NCI-H187 (cell line): ENCODE measurements at regions not wholly inside any gene's neighbourhood (a gene's known extent, or its start where the extent isn't known, plus 50 kb on each side); places are given as distances from the start of the nearest gene placed in this dataset.
"Not testable (repeated sequence)": the region's sequence is repeated elsewhere in the genome, so short reads cannot be mapped to it uniquely, and the experiment has no call there.

ENCODE experiments used
- DNase-seq, 2 experiments: peaks; one replicate each; lab custom pipeline; 2025; lab: John Stamatoyannopoulos, UW

DNA sequence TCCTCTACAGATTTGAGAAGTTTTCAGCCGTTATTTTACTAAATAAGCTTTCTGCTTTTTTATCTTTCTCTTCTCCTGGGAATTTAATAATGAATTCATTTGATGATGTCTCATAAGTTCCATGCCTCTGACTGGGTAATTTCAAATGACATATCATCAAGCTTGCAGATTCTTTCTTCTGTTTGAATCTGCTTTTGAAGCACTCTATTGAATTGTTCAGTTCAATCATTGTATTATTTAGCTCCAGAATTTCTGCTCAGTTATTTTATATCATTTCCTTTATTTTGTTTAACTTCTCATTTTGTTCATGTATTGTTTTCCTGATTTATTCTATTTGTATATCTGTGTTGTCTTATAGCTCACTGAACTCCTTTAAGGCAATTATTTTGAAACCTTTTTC is 196.9 kb upstream of the CNTNAP2 start:
- DNase-seq: no peak

DNA sequence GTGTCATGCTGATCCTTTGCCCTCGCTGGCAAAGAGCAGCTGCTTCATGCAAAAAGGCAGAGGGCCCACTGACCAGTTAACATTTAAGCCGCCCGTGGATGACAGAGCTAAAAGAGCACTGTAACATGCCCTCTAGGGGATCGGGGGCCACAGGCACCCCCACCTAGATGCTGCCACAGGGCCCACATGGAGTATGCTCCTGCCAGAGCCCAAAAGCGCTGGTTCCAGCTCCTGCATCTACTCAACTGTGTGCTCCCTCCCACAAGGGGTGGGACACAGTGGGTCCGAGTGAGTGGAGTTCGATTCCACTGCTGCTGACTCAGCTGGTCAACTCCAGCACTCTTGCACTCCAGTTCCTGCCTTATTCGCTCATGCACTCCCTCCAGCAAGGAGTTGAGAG is 199.8 kb upstream of the CNTNAP2 start:
- DNase-seq: no peak

DNA sequence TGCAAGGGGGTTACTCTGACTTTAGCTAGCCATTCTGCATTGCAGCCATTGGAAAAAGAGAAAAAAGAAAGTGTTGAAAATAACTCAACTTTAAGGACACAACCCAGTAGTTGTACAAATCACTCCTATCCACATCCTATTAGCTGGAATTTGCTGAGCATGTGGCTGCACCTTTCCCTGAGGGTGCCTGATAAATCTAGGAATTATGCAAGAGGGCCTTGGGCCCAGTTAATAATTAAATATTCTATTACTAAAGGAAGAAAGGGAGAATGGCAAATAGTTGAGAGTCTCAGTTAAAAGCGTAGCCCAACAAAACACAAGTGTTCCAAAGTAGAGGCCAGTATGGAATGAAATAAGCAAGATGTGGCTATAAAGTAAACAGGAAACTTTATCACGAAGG is 200.9 kb upstream of the CNTNAP2 start:
- DNase-seq: no peak

DNA sequence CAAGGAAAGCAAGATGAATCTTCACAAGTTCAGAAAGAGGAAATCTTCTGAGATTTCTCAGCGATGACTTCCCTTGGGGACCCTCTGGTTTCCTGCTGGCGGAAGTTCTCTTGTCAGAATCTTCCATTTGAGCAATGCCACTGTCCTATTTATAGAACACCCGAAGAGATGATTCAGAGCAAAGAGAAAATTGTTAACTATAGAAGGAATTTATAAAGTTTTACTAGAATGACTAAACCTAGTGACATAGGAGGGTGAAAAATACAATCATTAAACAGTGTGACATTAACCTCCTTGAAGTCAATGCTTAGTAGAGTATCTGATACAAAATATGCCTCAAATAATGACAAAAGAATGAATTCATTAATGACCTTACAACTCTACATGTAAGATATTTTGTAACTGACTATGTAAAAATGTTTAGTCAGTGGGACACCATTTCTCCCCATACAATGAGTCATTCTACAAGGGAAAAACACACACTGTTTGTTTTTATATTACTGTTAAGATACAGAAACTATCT is 206.5 kb upstream of the CNTNAP2 start:
- DNase-seq: no peak

DNA sequence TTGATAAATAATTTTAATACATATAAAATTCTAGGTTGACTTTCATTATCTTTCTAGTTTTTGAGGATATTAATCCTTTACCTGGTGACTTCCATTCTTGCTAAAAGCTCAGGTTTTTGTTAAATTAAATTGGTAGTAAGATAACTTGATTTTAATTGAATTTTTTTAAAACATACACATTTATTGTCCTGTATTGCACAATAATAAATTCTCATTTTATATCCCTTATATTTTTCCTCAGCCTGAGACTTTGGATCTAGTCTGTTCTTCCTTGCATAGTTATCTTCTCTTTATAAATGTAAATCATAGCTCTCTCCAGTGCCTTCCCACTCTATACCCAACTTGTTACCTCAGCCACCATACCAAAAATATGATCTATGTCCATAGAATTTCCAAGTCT is 212.9 kb upstream of the CNTNAP2 start:
- no peak for DNase-seq

DNA sequence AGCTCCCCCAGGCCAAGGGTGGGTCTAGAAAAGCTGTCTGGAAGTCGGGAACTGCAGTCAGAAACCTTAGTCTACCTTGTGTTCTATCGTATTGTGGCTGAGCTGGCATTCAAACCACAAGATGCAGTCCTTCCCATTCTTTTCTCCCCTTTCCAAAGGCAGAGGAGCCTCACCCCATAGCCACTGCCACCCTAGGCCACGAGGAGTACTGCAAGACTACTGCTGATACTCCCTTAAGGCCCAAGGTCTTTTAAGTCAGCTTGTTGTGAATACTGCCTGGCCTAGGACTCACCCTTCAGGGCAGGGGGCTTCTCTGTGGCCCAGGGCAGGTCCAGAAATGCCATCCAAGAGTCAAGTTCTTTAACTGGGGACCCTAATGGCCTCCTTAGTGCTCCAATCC is 214.5 kb upstream of the CNTNAP2 start:
- no peak for DNase-seq

DNA sequence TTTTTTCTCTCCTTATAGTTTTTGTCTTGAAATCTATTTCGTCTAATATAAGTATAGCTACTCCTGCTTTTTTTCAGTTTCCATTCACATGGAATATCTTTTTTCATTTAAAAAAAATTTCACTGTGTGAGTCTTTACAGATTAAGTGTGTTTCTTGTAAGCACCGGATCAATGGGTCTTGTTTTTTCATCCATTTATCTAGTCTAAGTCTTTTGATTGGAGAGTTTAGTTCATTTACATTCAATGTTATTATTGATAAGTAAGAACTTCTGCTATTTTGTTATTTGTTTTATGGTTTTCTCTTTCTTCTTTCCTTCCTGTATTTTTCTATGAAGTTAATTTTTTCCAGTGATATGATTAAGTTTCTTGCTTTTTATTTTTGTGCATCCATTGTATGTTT is 216.7 kb upstream of the CNTNAP2 start:
- no peak for DNase-seq

DNA sequence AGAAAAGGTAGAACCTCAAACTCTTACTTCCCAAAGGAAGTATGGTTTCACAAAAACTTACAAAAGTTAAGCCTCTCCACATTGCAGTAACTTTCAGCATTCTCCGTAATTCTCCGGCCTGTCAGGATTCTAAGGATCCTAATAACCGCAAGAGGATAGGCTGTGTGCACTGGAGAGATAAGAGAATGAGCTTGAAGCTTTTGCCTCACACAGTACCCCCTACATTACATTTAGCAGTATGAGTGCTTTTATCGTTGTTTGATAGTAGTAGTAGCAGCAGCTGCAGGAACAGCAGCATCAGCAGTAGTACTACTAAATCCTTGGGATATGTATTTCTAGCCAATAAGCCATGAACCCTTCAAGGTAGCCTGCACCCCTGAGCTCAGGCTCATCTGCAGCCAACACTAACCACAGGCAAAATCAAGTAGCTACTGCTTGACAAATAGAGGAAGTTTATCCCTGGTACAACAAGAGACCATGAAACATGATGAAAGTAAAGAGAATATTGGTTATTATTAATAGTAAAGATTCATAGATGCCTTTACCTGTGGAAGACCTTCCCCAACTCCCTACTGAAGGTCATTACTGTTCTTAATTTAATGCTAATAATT is 222.6 kb upstream of the CNTNAP2 start:
- no peak for DNase-seq

DNA sequence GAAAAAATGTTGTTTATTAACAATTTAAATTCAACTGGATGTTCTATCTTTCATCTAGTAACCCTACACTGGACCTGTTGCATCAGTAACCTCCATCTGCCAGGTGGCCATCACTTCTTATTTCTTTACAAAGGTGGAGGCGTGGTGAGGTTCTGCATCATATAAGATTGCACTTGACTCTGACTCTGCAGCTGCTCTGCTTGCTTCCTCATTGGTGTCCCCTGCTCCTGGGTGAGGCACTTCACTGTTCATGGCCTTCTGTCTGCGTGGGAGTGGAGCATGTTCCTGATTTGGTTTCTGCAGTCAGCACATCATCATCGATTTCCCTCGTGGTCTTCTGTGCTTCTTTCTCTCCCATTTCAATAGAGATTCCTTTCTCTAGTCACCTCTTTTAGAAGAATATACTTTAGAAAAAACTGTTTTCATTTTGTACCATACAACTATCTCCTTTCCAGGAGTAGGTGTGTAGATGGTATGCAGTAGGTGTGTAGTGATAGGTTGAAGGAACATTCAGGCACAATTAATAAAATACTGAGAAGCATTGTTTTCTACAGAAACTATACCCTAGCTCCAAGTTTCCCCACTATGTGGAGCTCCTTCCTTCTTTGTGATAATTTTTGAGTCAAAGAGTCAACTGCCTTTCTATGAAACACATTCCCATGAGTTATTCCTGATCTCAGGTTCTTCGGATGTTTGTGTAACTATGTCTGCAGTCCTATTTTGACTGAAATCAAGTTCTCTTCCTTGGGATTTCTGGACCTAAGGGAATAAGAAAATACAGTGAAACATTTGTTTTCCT is 231.7 kb upstream of the CNTNAP2 start:
- DNase-seq: peak; percentile 32 to 59

DNA sequence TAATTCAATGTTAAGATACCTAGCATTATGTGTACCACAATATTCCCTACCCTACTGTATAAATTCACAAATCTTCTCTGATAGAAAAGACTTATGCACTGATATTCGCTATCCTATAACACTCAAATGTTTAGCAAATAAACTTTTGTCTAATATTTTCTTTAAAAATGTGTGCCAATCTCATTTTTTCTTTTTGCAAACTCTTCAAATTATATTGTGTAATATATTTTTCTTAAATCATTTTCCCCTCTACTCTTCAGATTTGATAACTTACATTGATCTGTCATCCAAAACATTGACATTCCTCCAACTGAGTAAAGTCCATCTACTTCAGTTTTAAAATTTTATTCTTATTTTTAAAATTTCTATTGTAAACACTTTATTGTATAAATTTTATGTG is 240.2 kb upstream of the CNTNAP2 start:
- DNase-seq: no peak

DNA sequence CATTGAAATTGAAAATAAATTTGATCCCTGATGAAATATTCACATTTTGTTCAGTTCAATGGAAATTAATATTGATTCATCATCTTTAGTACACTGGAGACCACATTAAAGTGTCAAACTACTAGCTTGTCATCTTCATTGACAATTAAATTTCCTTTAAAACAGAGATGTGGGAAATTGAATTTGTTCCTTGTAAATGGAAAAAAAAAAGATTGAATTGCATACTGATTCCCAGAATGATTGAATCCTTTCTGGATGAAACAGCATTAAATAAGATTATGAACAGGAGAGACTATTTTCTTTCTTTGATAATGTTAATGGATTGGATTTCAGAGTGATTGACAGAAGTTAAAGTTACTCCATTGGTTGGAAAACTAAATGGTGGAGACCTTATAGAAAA is 241.3 kb upstream of the CNTNAP2 start:
- DNase-seq: no peak

DNA sequence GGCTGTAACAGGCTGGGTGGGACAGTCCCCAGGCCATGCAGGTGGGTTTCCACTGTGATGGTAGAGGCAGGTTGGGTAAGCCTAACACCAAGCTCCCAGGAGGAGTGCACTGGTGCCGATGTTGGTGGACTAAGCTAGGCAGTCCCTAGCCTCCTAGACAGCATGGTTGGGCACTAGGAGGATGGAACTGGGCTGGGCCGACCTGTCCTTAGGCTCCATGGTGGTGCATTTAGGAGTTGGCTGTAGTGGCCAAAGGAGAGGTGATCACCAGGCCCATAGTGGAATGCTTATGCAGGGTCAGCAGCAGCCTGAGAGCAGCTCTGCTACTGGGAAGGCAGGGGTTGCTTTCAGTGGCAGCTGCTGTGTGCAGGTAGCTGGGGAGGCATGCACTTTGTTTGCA is 247.7 kb upstream of the CNTNAP2 start:
- DNase-seq: no peak

DNA sequence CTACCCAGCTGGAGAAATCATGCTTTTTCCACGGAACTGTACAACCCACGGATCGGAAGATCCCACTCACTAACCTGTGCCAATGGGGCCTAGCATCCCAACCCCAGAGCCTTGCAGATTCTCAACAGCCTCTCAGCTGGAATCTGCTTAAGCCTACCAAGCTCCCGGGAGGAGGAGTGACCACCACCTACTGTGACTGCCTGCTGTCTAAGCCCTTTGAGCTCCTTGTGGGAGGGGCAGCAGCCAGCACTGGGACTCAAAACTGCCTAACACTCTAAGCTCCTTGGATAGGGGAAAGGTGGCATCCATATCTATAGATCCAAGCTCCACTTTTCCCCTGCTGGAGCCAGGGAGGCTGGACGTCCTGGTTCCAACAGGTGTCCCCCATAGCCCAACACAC is 254.4 kb upstream of the CNTNAP2 start:
- DNase-seq: no peak

DNA sequence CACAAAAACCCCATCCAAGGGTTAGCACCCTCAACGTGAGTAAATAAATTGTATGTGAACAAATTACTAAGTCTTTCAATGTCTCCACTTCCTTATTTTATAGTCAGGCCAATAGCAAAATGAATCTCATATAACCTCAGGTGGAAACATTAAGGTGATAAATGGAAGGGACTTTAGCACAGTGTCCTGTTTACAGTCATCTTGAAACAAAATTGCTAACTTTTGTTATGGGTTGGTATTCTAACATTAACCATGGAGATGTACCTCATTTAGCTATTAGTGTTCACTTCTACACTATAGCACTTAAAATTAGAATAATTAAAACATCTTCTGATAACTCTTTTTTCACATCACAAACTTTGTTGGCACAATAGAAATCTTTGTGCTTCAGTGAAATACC is 255.8 kb upstream of the CNTNAP2 start:
- no peak for DNase-seq

DNA sequence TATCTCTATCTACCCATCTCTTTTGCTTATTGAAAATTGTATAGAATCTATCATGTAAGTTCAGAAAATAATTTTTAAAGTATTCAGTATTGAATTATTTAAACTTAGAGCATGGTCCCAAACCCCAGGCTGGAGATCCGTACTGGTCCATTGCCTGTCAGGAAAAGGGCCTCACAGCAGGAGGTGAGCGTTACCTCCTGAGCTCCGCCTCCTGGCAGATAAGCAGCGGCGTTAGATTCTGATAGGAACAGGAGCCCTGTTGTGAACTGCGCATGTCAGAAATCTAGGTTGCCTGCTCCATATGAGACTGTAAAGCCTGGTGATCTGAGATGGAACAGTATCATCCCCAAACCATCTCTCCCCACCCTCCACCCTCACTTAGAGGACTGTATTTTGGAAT is 266.0 kb upstream of the CNTNAP2 start:
- no peak for DNase-seq

DNA sequence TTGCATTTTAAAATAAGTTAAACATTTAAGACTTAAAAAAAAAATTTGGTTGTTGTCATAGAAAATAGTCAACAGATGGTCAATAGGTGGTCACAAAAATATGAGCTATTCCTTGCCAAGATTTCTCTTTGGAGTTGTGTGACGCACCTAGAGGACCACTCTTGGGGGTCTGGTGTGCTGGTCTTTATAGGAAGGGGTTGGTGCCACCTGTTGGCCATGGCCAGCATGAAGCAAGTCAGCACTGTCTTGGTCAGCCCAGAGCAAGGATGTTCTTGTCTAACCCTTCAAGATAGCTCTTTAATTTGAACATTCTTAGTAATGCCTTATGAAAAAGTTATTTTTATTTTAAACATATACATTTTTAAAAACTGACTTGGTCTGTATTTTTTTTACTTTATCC is 267.9 kb upstream of the CNTNAP2 start:
- DNase-seq: no peak

DNA sequence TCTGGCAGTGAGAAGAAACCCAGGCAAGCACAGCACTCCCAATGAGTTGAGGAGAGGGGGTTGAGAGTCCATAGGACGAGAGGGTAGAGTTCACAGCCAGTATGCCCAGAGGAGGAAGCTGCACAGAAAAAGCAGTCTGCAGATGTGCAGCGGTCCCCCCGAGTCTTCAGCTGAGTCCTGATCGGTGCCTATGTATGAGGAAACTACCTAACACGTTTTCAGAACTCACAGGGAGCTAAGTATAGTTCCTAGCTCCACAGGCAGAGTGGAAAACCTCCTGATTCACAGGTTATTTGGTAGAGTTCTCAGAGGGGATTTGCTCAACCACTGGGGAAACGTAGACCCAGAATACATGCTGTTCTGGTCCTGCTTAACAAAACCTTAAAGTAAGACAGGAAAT is 271.3 kb upstream of the CNTNAP2 start:
- DNase-seq: no peak

DNA sequence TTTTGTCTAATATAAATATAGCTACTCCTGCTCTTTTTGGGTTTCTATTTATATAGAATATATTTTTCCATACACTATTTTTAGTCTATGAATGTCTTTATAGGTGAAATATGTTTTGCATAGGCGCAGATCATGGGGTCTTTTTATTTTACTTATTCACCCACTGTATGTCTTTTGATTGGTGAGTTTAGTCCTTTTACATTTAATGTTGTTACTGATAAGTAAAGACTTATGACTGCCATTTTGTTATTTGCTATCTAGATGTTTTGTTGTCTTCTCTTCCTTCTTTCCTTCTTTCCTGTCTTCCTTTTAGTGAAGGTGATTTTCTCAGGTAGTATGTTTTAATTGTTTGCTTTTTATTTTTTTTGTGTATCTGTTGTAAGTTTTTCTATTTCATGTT is 276.8 kb upstream of the CNTNAP2 start:
- no peak for DNase-seq

DNA sequence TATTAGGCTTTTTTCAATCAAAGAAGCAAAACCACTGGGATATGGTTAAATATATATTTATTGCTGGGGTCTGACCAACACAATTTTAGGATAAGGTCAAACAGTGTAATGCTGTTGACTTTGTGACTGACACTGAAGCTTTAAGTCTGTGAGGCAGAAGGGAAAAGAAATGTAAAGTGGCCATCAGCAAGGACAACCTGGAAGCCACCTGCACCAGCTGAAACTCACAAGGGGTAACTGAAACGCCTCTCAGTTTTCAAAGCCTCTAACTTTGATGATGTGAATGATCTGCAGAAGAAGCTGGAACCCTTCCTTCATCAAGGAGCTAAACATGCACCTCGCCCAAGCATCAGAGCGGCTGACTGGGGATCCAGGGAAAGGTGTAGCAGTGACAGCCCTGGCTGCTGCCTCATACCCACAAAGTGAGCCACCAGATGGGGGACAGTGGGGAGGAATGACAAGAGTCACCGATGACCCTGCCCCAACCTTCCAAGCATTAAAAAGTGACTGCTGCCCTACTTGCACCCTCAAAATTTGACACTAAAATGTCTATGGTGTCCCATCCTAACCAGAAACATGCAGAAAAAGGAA is 284.9 kb upstream of the CNTNAP2 start:
- no peak for DNase-seq

DNA sequence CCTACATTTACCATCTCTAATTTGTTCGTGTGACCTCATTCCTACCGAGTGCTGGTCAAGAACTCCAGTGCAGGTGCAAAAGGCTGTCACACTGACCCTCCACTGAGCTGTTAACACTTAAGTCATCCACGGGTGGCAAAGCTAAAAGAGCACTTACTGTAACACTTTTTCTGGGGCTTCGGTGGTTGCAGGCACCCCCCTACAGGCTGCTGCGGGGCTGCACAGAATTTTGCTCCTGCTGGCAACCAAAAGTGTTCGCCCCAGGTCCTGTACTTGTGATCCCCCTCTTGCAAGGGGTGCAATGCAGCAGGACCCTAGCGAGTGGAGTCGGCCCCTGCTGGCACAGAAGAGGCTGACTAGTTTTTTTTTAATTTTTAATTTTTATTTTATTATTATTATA is 298.9 kb upstream of the CNTNAP2 start:
- DNase-seq: no peak

DNA sequence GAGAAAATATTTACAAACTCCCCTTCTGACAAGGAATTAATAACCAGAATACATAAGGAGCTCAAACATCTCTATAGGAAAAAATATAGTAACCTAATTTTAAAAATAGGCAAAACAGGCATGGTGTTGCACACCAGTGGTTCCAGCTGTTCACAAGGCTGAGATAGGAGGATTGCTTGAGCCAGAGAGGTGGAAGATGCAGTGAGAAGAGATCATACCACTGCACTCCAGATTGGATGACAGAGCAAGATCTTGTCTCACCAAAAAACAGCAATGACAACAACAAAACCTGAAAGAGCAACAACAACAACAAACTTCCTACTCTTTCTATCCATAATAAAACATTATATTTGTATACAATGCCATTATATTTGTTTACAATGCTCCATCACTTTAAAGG is 304.4 kb upstream of the CNTNAP2 start:
- DNase-seq: no peak

DNA sequence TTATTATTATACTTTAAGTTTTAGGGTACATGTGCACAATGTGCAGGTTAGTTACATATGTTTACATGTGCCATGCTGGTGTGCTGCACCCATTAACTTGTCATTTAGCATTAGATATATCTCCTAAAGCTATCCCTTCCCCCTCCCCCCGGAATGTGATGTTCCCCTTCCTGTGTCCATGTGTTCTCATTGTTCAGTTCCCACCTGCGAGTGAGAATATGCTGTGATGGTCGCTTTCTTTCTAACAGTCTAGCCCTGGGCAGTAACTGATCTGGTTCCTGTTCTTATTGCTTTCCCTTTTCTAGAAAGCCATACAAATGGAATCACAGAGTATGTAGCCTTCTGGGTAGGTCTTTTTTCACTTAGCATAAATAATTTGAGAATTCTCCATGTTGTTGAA is 311.1 kb upstream of the CNTNAP2 start:
- not testable (repeated sequence) for DNase-seq

DNA sequence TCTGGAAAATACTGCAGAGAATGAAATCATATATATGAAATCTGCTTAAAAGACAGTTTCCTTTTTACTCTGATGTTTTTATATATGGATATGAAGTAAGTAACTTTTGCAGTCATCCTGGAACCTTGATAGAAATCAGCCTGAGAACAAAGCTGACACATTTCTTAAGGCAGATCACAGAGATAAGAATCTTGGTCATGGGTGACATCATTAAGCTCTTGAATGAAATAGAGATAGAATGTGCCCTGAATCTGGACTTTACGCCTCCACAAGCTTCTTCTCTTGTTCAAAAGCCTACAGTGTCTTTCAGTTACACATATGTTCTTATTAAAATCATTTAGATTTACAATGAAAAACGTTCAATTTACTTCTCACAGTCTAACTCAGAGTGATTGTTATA is 319.1 kb upstream of the CNTNAP2 start:
- DNase-seq: no peak
